ENCODE measurements at regions not wholly inside any gene's neighbourhood (a gene's known extent, or its start where the extent isn't known, plus 50 kb on each side); places are given as distances from the start of the nearest gene placed in this dataset.

DNA sequence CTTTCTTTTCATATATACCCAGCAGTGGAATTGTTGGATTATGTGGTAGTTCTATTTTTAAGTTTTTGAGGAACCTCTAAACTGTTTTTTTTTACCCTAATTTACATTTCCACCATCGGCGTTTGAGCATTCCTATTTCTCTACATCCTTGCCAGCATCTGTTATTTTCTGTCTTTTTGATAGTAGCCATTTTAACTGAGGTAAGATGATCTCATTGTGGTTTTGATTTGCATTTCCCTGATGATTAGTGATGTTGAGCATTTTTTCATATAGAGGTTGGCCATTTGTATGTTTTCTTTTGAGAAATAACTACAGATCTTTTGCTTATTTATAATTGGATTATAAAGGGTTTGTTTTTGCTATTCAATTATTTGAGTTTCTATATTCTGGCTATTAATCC lies 71.7 kb upstream of the TNC start:
- TF ChIP-seq CEBPB (IDR thresholded peaks at IDR 0.05) (no peak), TAF1 (IDR thresholded peaks at IDR 0.05; ENCODE audit: low read depth) (no peak), EP300 (IDR thresholded peaks at IDR 0.05; ENCODE audit: borderline replicate concordance) (no peak), CREB1 (IDR thresholded peaks at IDR 0.05; ENCODE audit: low read depth) (no peak), TCF12 (IDR thresholded peaks at IDR 0.05; ENCODE audit: low read depth) (no peak), ZBTB7A (IDR thresholded peaks at IDR 0.05; ENCODE audit: low read depth) (no peak), YY1 (IDR thresholded peaks at IDR 0.05; ENCODE audit: low read depth) (no peak)

DNA sequence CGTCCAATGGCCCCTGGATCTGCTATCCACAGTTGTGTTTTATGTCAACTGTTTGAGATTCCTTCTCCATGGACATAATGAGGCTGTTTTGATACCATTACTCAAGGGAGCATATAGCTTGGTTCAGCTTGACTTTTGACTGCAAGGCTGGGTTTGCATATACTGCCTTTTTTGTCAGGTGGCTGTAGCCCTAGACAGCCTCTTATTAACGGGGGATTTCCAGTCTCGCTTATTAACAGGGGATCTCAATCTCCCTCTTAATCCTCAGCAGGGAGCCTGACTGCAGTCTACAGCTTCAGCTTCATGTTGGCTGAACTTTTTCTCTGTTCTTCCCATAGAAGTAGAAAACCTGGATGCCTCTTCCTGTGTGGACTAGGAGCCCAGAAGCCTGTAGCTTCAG lies 73.7 kb upstream of the TNC start:
- TF ChIP-seq RAD21 (IDR thresholded peaks at IDR 0.05; ENCODE audit: low read depth) (no peak), NFIC (IDR thresholded peaks at IDR 0.05) (no peak), ZBTB7A (IDR thresholded peaks at IDR 0.05; ENCODE audit: low read depth) (no peak), FOXM1 (IDR thresholded peaks at IDR 0.05; ENCODE audit: borderline replicate concordance, low read depth) (no peak)
- TF ChIP-seq, protein P1, sequence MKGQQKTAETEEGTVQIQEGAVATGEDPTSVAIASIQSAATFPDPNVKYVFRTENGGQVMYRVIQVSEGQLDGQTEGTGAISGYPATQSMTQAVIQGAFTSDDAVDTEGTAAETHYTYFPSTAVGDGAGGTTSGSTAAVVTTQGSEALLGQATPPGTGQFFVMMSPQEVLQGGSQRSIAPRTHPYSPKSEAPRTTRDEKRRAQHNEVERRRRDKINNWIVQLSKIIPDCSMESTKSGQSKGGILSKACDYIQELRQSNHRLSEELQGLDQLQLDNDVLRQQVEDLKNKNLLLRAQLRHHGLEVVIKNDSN (IDR thresholded peaks at IDR 0.05), result no peak

DNA sequence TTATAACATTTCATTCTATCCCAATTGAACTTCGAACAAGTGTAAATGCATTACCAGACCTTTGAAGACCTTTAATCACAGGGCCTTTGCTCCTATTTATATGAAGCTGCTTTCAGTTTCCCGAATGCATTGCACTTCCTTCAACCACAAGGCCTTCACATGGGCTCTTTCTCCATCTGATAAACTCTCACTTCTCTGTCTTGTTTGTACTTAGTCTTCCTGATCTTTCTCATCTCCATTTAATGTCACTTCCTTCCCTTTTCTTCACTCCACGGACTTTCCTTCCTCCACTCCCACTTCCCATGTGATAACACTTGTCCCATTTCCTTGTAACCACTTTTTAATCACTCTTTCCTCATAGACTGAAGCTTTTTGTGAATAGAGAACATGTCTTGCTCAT lies 74.3 kb upstream of the TNC start:
- TF ChIP-seq NFIC (IDR thresholded peaks at IDR 0.05) (no peak), ZBTB7A (IDR thresholded peaks at IDR 0.05; ENCODE audit: low read depth) (no peak), CREB1 (IDR thresholded peaks at IDR 0.05; ENCODE audit: low read depth) (no peak), EGR1 (IDR thresholded peaks at IDR 0.05) (no peak), TCF12 (IDR thresholded peaks at IDR 0.05; ENCODE audit: low read depth) (no peak), TEAD4 (IDR thresholded peaks at IDR 0.05) (no peak), EP300 (IDR thresholded peaks at IDR 0.05; ENCODE audit: borderline replicate concordance) (no peak), FOXM1 (IDR thresholded peaks at IDR 0.05; ENCODE audit: borderline replicate concordance, low read depth) (no peak), TAF1 (IDR thresholded peaks at IDR 0.05; ENCODE audit: low read depth) (no peak)
- TF ChIP-seq, protein P1 (IDR thresholded peaks at IDR 0.05), result no peak
- TF ChIP-seq, protein P2, sequence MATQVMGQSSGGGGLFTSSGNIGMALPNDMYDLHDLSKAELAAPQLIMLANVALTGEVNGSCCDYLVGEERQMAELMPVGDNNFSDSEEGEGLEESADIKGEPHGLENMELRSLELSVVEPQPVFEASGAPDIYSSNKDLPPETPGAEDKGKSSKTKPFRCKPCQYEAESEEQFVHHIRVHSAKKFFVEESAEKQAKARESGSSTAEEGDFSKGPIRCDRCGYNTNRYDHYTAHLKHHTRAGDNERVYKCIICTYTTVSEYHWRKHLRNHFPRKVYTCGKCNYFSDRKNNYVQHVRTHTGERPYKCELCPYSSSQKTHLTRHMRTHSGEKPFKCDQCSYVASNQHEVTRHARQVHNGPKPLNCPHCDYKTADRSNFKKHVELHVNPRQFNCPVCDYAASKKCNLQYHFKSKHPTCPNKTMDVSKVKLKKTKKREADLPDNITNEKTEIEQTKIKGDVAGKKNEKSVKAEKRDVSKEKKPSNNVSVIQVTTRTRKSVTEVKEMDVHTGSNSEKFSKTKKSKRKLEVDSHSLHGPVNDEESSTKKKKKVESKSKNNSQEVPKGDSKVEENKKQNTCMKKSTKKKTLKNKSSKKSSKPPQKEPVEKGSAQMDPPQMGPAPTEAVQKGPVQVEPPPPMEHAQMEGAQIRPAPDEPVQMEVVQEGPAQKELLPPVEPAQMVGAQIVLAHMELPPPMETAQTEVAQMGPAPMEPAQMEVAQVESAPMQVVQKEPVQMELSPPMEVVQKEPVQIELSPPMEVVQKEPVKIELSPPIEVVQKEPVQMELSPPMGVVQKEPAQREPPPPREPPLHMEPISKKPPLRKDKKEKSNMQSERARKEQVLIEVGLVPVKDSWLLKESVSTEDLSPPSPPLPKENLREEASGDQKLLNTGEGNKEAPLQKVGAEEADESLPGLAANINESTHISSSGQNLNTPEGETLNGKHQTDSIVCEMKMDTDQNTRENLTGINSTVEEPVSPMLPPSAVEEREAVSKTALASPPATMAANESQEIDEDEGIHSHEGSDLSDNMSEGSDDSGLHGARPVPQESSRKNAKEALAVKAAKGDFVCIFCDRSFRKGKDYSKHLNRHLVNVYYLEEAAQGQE (IDR thresholded peaks at IDR 0.05; ENCODE audit: low read depth), result no peak

DNA sequence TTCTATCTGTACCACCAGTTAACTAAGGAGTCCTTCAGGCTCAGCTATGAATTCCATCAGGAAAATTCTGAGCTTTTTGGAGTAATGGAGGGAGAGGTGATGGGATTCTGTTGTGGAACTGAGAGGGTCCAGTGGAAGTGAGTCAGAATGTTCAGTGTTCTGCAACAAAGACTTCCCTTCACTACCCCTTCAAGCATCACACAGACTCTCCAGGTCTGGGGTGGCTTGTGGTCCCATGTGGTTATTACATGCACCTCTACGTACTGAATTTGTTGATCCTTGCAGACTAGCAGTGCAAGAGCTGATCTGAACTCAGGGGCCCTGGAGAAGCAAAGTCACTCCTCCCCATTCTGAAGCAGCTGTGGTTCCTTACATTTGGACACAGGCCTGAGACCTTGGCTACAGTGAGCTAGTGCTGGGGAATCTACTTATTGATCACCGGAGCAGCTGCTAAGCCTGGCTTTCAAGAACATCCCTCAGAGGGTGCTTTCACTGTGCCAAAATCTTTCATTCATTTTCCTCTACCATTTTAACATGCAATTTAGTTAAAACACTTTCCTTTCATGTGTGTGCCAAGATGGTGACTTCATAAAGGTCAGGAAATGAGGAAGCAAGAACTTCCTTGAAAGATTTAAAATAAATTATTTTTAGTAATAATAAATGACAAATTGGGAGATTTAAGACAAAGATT lies 75.0 kb upstream of the TNC start:
- TF ChIP-seq, protein P1 (IDR thresholded peaks at IDR 0.05), result no peak
- TF ChIP-seq NFIC (IDR thresholded peaks at IDR 0.05) (no peak), RAD21 (IDR thresholded peaks at IDR 0.05; ENCODE audit: low read depth) (no peak), TEAD4 (IDR thresholded peaks at IDR 0.05) (no peak), CREB1 (IDR thresholded peaks at IDR 0.05; ENCODE audit: low read depth) (no peak), YY1 (IDR thresholded peaks at IDR 0.05; ENCODE audit: low read depth) (no peak), EGR1 (IDR thresholded peaks at IDR 0.05) (no peak), TCF12 (IDR thresholded peaks at IDR 0.05; ENCODE audit: low read depth) (no peak), EP300 (IDR thresholded peaks at IDR 0.05; ENCODE audit: borderline replicate concordance) (no peak), ZBTB7A (IDR thresholded peaks at IDR 0.05; ENCODE audit: low read depth) (no peak), FOXM1 (IDR thresholded peaks at IDR 0.05; ENCODE audit: borderline replicate concordance, low read depth) (no peak), TAF1 (IDR thresholded peaks at IDR 0.05; ENCODE audit: low read depth) (no peak), CEBPB (IDR thresholded peaks at IDR 0.05) (no peak)
- TF ChIP-seq, protein P2 (IDR thresholded peaks at IDR 0.05; ENCODE audit: low read depth), result no peak
- TF ChIP-seq, protein P3, sequence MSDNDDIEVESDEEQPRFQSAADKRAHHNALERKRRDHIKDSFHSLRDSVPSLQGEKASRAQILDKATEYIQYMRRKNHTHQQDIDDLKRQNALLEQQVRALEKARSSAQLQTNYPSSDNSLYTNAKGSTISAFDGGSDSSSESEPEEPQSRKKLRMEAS (IDR thresholded peaks at IDR 0.05), result no peak

DNA sequence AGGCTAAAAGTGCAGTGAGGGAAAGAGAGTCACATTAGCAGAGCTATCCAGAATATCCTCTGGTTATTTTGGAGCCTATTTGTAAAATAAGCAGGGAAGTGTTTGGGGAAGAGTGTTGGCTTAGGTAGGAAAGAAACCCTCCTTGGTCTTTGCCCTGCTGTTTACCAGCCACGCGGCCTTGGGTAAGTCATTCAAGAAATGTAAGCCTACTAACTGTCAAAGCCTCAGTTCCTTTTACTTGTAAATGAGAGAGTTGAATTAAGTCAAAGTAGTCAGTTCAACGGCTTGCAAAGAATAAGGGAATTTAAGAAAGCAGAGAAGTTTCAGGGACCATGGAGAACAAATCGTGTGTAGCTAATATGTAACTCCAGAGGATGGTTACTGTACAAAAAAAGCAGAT lies 75.8 kb upstream of the TNC start:
- TF ChIP-seq FOXM1 (IDR thresholded peaks at IDR 0.05; ENCODE audit: borderline replicate concordance, low read depth) (no peak), CREB1 (IDR thresholded peaks at IDR 0.05; ENCODE audit: low read depth) (no peak), EP300 (IDR thresholded peaks at IDR 0.05; ENCODE audit: borderline replicate concordance) (no peak), RAD21 (IDR thresholded peaks at IDR 0.05; ENCODE audit: low read depth) (no peak), EGR1 (IDR thresholded peaks at IDR 0.05) (no peak), ZBTB7A (IDR thresholded peaks at IDR 0.05; ENCODE audit: low read depth) (no peak), TAF1 (IDR thresholded peaks at IDR 0.05; ENCODE audit: low read depth) (no peak), YY1 (IDR thresholded peaks at IDR 0.05; ENCODE audit: low read depth) (no peak)
- TF ChIP-seq, protein P1 (IDR thresholded peaks at IDR 0.05), result no peak
